Tibial artery (tissue), 4 donors: ENCODE measurements at regions not wholly inside any gene's neighbourhood (a gene's known extent, or its start where the extent isn't known, plus 50 kb on each side); places are given as distances from the start of the nearest gene placed in this dataset.
"Not testable (repeated sequence)": the region's sequence is repeated elsewhere in the genome, so short reads cannot be mapped to it uniquely, and the experiment has no call there.

Source experiments
- DNase-seq, 2 donors: peaks; one replicate each; pipeline ENCODE4 v3.0.0-alpha.2; 2019
- H3K27ac ChIP-seq, 2 donors: fragments of 200-600 bp; sonication (generic) in 1 of 2; 1 replicate in 1 of 2; 2 replicates in 1 of 2; pipeline ENCODE4 v1.5.1; 2018 to 2019; ENCODE audit warnings: mild to moderate bottlenecking in 1 of 2
- H3K27me3 ChIP-seq, 2 donors: fragments of 200-600 bp; sonication (generic) in 1 of 2; one replicate each; pipeline versions ENCODE4 v1.5.1 to v1.6.0; 2016 to 2019
- H3K36me3 ChIP-seq, 3 donors: fragments of 200-600 bp; sonication (generic) in 2 of 3; one replicate each; pipeline ENCODE4 v1.5.1; 2016 to 2019; ENCODE audit warnings: mild to moderate bottlenecking in 2 of 3
- H3K4me1 ChIP-seq, 4 donors: fragments of 200-600 bp; sonication (generic) in 2 of 4; 1 replicate in 3 of 4; 2 replicates in 1 of 4; pipeline ENCODE4 v1.5.1; 2016 to 2019
- H3K4me3 ChIP-seq, 2 donors: fragments of 200-600 bp; sonication (generic) in 1 of 2; 1 replicate in 1 of 2; 2 replicates in 1 of 2; pipeline ENCODE4 v1.5.1; 2018 to 2019; ENCODE audit warnings: mild to moderate bottlenecking in 2 of 2
- H3K9me3 ChIP-seq, 3 donors: fragments of 200-600 bp; sonication (generic) in 1 of 3; one replicate each; pipeline ENCODE4 v1.5.1; 2016 to 2019
- intact Hi-C: fragments of 100-400 bp; cut with DNase I; formaldehyde crosslinking; loops from one replicate; pipeline ENCODE4 v1.15.0; 2023; ENCODE audit warnings: low total_unique reads
- TF ChIP-seq, protein P1 (sequence below), 2 experiments: fragments of 200-600 bp in 1 of 2; fragments of 450-650 bp in 1 of 2; IDR thresholded peaks; one replicate each; pipeline ENCODE4 v1.5.1; 2017 to 2019; ENCODE audit warnings: antibody characterized with exemption in 2 of 2, mild to moderate bottlenecking in 1 of 2, moderate library complexity in 1 of 2

DNA sequence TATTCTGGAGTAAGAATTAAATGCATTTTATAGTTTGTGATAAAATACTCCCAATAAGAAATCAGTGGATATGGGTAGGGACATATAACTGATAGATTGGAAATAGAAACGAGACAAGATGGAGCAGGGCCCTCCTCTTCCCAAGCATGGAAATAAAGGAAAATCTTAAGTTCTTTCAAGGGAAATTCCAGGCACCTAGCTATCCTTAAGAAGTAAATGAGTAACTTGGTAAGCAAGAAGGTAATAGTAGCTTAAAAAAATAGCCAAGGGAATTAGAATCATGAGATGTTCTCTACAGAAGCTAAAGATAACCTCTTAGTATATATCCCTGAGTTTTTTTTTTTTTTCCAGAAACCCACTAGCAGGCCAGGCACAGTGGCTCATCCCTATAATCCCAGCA is 105.5 kb upstream of the FAM3C start:
- intact Hi-C loops, result no loop called here

DNA sequence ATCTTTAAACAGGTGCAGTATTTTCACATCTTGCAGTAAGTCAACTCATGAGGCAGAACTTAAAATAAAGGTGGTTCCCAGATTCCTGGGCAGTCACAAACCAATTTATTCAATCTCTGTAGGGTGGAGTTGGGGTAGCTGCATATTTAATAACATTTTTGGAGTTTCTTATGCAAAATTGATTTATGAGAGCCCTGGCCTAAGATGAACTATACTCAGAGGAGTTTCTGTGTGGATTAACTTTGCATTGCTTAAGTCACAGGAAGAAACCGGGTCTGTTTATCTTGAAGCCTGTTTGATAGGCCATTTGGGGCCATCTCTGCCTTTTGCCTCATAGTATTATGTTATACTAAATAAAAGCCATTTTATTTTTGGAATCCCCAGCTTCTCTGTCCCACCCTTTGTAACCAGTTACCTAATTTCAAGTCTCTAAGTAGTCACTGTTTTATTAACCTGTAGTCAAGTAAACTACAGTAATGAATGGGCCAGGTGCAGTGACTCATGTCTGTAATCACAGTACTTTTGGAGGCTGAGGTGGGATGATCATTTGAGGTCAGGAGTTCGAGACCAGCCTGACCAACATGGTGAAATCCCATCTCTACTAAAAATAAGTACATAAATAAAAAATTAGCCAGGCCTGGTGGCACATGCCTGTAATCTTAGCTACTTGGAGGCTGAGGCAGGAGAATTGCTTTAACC is 104.4 kb upstream of the FAM3C start:
- Histone ChIP-seq H3K9me3 (no peaks in the 10 kb centered on the region), H3K27ac (no peak overlapping the region), H3K36me3 (no peaks in the 10 kb centered on the region), H3K4me3 (no peak overlapping the region), H3K27me3 (no peaks in the 10 kb centered on the region), H3K4me1 (peaks cover 0 to 10% (median 0%) of the 10 kb centered on the region in 4 donors)
- no peak for DNase-seq
- TF ChIP-seq, protein P1, sequence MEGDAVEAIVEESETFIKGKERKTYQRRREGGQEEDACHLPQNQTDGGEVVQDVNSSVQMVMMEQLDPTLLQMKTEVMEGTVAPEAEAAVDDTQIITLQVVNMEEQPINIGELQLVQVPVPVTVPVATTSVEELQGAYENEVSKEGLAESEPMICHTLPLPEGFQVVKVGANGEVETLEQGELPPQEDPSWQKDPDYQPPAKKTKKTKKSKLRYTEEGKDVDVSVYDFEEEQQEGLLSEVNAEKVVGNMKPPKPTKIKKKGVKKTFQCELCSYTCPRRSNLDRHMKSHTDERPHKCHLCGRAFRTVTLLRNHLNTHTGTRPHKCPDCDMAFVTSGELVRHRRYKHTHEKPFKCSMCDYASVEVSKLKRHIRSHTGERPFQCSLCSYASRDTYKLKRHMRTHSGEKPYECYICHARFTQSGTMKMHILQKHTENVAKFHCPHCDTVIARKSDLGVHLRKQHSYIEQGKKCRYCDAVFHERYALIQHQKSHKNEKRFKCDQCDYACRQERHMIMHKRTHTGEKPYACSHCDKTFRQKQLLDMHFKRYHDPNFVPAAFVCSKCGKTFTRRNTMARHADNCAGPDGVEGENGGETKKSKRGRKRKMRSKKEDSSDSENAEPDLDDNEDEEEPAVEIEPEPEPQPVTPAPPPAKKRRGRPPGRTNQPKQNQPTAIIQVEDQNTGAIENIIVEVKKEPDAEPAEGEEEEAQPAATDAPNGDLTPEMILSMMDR (IDR thresholded peaks at IDR 0.05), result no peak
- intact Hi-C loops, result no loop called here

More for the DNA sequence above, 105.5 kb upstream of the FAM3C start:
- Histone ChIP-seq H3K36me3 (no peaks in the 10 kb centered on the region), H3K4me1 (peaks cover 0 to 10% (median 0%) of the 10 kb centered on the region in 4 donors), H3K4me3 (no peak overlapping the region), H3K9me3 (no peaks in the 10 kb centered on the region), H3K27me3 (no peaks in the 10 kb centered on the region), H3K27ac (no peak overlapping the region)
- DNase-seq, result no peak
- TF ChIP-seq, protein P1 (IDR thresholded peaks at IDR 0.05), result no peak

DNA sequence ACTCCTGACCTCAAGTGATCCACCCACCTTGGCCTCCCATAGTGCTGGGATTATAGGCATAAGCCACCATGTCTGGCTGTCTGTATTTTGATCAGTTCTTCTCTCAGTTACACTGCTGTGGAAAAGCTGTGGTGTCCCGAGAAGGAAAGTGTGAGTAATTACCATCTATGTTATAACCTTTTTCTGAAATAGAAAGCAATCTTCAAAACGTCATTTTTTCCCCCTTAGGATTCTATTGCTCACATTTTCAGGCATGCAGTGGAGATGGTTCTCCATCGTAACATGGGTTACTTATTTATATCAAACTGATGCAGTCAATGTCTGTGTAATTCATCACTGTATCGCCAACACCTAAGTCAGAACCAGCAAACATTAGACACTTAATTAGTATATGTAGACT is 103.5 kb upstream of the FAM3C start:
- TF ChIP-seq, protein P1 (IDR thresholded peaks at IDR 0.05), result no peak
- intact Hi-C loops, result no loop called here
- Histone ChIP-seq H3K4me1 (peaks cover 0 to 7% (median 0%) of the 10 kb centered on the region in 4 donors), H3K9me3 (no peaks in the 10 kb centered on the region), H3K27ac (no peak overlapping the region), H3K4me3 (no peak overlapping the region), H3K27me3 (no peaks in the 10 kb centered on the region), H3K36me3 (no peaks in the 10 kb centered on the region)
- DNase-seq, result no peak

DNA sequence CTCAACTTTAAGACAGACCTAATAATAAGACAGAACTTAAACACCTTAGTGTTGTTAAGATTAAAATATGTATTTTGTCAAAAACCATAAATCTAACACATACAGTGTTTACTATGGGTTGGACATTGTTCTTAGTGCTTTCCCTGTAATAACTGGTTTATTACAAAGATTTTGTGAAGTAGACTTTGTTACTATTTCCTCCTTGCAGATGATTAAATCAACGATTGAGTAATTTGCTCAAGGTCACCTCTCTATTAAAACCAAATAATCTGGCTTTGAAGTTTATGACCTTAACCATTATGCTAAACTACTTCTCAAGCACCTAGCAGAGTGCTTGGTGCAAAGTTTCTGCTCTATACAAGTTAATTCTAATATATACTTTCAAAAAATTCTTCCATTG is 102.7 kb upstream of the FAM3C start:
- TF ChIP-seq, protein P1 (IDR thresholded peaks at IDR 0.05), result no peak
- Histone ChIP-seq H3K27ac (no peak overlapping the region), H3K27me3 (no peaks in the 10 kb centered on the region), H3K9me3 (no peaks in the 10 kb centered on the region), H3K36me3 (no peaks in the 10 kb centered on the region), H3K4me1 (no peaks in the 10 kb centered on the region), H3K4me3 (no peak overlapping the region)
- intact Hi-C loops, result no loop called here
- no peak for DNase-seq

DNA sequence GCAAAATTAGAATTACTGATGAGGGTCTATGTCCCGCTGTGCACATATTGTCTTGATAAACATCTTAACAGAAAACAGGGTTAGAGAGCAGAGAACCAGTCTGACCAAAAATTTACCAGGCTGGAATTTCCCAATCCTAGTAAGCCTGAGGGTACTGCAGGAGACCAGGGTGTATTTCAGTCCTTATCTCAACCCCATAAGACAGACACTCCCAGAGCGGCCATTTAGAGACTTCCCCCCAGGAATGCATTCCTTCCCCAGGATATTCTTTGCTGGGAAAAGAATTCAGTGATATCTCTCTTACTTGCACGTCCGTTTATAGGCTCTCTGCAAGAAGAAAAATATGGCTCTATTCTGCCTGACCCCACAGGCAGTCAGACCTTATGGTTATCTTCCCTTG is 101.4 kb upstream of the FAM3C start:
- H3K9me3 ChIP-seq, intact Hi-C loops, H3K4me1 ChIP-seq, H3K36me3 ChIP-seq, H3K27me3 ChIP-seq, DNase-seq, H3K27ac ChIP-seq, H3K4me3 ChIP-seq: not testable (repeated sequence)

DNA sequence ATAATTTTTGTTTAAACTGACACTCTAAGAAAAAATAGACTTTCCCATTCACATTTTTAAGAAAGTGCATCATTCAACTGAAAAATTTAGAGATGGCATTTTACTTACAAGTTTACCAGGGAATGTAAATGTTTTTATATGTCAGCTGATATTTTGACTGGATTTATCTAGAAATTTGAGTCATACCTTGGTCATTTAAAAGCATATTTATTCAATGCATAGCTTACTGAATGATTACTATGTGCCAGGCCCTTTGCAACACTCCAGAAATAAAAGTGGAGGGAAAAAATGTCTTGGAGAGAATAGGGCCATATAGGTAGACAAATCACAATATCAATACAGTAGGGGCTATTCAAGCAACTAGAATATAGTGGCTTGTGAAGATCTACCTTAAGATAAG is 98.4 kb upstream of the FAM3C start:
- H3K36me3 ChIP-seq, result no peaks in the 10 kb centered on the region
- intact Hi-C loops, result no loop called here
- TF ChIP-seq, protein P1 (IDR thresholded peaks at IDR 0.05), result no peak
- DNase-seq, result no peak
- no peak overlapping the region for H3K27ac ChIP-seq
- no peaks in the 10 kb centered on the region for H3K9me3 ChIP-seq
- H3K4me1 ChIP-seq, result no peaks in the 10 kb centered on the region
- no peak overlapping the region for H3K4me3 ChIP-seq
- H3K27me3 ChIP-seq, result no peaks in the 10 kb centered on the region
